Lung (tissue), 11 donors: ENCODE measurements at regions not wholly inside any gene's neighbourhood (a gene's known extent, or its start where the extent isn't known, plus 50 kb on each side); places are given as distances from the start of the nearest gene placed in this dataset.
A peak's percentile ranks its signal among the peaks of the same experiment; 100 is the strongest.

ENCODE experiments used
- ATAC-seq: fragments of 200-7000 bp; cut with Tn5 transposase; one replicate; pipeline ENCODE4 v1.9.1; 2020; ENCODE audit warnings: moderate number of reproducible peaks; ENCODE audit not compliant: insufficient read depth, low FRiP score
- DNase-seq, 3 donors: peaks; one replicate each; pipeline ENCODE4 v3.0.0-alpha.2; 2013 to 2017
- H3K27ac ChIP-seq, 2 donors: one replicate each; pipeline ENCODE4 v1.5.1; 2013; ENCODE audit warnings: mild to moderate bottlenecking in 2 of 2, moderate library complexity in 2 of 2, control low read depth in 1 of 2, inconsistent platforms in 1 of 2, low read depth in 1 of 2, low read length in 1 of 2
- H3K27me3 ChIP-seq, 3 donors: one replicate each; pipeline ENCODE4 v1.5.1; 2013; ENCODE audit warnings: low read length in 2 of 3; ENCODE audit not compliant: control insufficient read depth in 3 of 3, insufficient read depth in 3 of 3
- H3K36me3 ChIP-seq, 4 donors: one replicate each; pipeline ENCODE4 v1.5.1; 2013; ENCODE audit warnings: low read length in 4 of 4, mild to moderate bottlenecking in 1 of 4, moderate library complexity in 1 of 4; ENCODE audit not compliant: control insufficient read depth in 4 of 4, insufficient read depth in 4 of 4
- H3K4me1 ChIP-seq, 5 donors: one replicate each; pipeline ENCODE4 v1.5.1; 2013; ENCODE audit warnings: low read length in 5 of 5, mild to moderate bottlenecking in 2 of 5, moderate library complexity in 1 of 5; ENCODE audit not compliant: control insufficient read depth in 5 of 5, insufficient read depth in 5 of 5
- H3K4me3 ChIP-seq: one replicate; pipeline ENCODE4 v1.5.1; 2013; ENCODE audit warnings: mild to moderate bottlenecking, control low read depth, moderate library complexity
- H3K9ac ChIP-seq, 2 donors: one replicate each; pipeline ENCODE4 v1.5.1; 2013; ENCODE audit warnings: low read length in 2 of 2, control low read depth in 1 of 2; ENCODE audit not compliant: insufficient read depth in 1 of 2
- H3K9me3 ChIP-seq, 4 donors: one replicate each; pipeline ENCODE4 v1.5.1; 2013; ENCODE audit warnings: low read length in 3 of 4, mild to moderate bottlenecking in 1 of 4, moderate library complexity in 1 of 4; ENCODE audit not compliant: control insufficient read depth in 4 of 4, insufficient read depth in 3 of 4
- CTCF ChIP-seq: IDR thresholded peaks from 2 replicates; pipeline ENCODE4 v1.5.1; 2012; ENCODE audit warnings: mild to moderate bottlenecking; ENCODE audit errors: control extremely low read depth, extremely low read depth
- WGBS, 2 donors: extraction: QIAGEN DNeasy Blood & Tissue Kit; methylation state at CpG; one replicate each; pipeline ENCODE4 v1.1.7; 2013; 5-methylcytosine and 5-hydroxymethylcytosine counted together
- donor health status: control.
- donor health status: control.
- donor health status: Bipolar disorder and iron deficiency.
- donor health status: healthy.
- donor health status: DM: yes; HTN: yes; CAD: no.

- DNase-seq, result peak; percentile 13 to 43 (median 17)
- Histone ChIP-seq H3K9ac (no peak overlapping the region), H3K9me3 (peaks cover 0 to 3% (median 2%) of the 10 kb centered on the region in 4 donors), H3K4me1 (no peaks in the 10 kb centered on the region), H3K27ac (no peak overlapping the region), H3K36me3 (no peaks in the 10 kb centered on the region), H3K27me3 (no peaks in the 10 kb centered on the region), H3K4me3 (no peak overlapping the region)
- 60 to 68% methylated on average over 2 of the region's 2 CpGs for WGBS, 2 donors
- no peak for TF ChIP-seq CTCF
- peak; percentile 59 for ATAC-seq
Observed at GRCh38 chr10:8544057-8544380, 489.5 kb downstream of the GATA3 start.

- H3K9me3 ChIP-seq, result peaks cover 0 to 3% (median 2%) of the 10 kb centered on the region in 4 donors
- H3K4me1 ChIP-seq, result no peaks in the 10 kb centered on the region
- H3K27me3 ChIP-seq, result no peaks in the 10 kb centered on the region
- no peaks in the 10 kb centered on the region for H3K36me3 ChIP-seq
- DNase-seq (no peak), ATAC-seq (no peak)
- no peak overlapping the region for H3K9ac ChIP-seq
- no peak overlapping the region for H3K4me3 ChIP-seq
- H3K27ac ChIP-seq, result no peak overlapping the region
- TF ChIP-seq CTCF, result no peak
- 88 to 96% methylated on average over 6 of the region's 6 CpGs for WGBS, 2 donors
Observed at GRCh38 chr10:8544500-8544899, 490.0 kb downstream of the GATA3 start.

- no peak overlapping the region for H3K27ac ChIP-seq
- no peak for TF ChIP-seq CTCF
- no peaks in the 10 kb centered on the region for H3K36me3 ChIP-seq
- H3K4me1 ChIP-seq, result no peaks in the 10 kb centered on the region
- H3K27me3 ChIP-seq, result no peaks in the 10 kb centered on the region
- H3K9ac ChIP-seq, result no peak overlapping the region
- no peak for ATAC-seq
- H3K4me3 ChIP-seq, result no peak overlapping the region
- 63 to 79% methylated on average over 4 of the region's 4 CpGs for WGBS, 2 donors
- no peak for DNase-seq
- H3K9me3 ChIP-seq, result no peaks in the 10 kb centered on the region
Observed at GRCh38 chr10:8554574-8554973, 500.1 kb downstream of the GATA3 start.

- H3K27me3 ChIP-seq, result no peaks in the 10 kb centered on the region
- no peaks in the 10 kb centered on the region for H3K36me3 ChIP-seq
- no peaks in the 10 kb centered on the region for H3K4me1 ChIP-seq
- no peak overlapping the region for H3K27ac ChIP-seq
- H3K9ac ChIP-seq, result no peak overlapping the region
- no peak for DNase-seq
- no peaks in the 10 kb centered on the region for H3K9me3 ChIP-seq
- TF ChIP-seq CTCF, result no peak
- no peak for ATAC-seq
- no peak overlapping the region for H3K4me3 ChIP-seq
Observed at GRCh38 chr10:8556321-8556720, 501.8 kb downstream of the GATA3 start.
